GM10266 (cell line): ENCODE measurements at regions not wholly inside any gene's neighbourhood (a gene's known extent, or its start where the extent isn't known, plus 50 kb on each side); places are given as distances from the start of the nearest gene placed in this dataset.

Experiments used
- DNase-seq: peaks from one replicate; pipeline ENCODE4 v3.0.0; 2012; ENCODE audit errors: extremely low spot score
- CTCF ChIP-seq: IDR thresholded peaks from 2 replicates; pipeline ENCODE4 v1.5.1; 2012; ENCODE audit warnings: mild to moderate bottlenecking, low read depth; ENCODE audit not compliant: control insufficient read depth, insufficient read depth; ENCODE audit errors: missing control alignments

DNA sequence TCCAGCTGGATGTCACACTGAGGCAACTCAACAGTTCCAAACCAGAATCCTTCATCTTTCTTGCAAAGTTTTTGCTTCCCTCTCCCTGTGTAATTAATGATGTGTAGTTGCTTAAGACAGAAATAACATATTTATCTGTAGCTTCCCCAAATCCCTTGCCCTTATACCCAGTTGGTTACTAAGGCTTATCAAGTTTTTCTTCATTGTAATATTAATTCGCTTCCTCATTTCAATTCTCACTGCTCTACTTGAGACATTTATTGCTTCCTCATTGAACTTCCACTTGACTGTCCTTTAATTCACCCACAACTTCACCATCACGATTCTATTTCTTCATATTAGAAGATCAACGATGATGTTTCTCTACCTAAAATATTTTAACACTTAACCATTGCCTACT lies 386.6 kb upstream of the CPEB2 start:
- no peak for TF ChIP-seq CTCF
- DNase-seq = no peak

DNA sequence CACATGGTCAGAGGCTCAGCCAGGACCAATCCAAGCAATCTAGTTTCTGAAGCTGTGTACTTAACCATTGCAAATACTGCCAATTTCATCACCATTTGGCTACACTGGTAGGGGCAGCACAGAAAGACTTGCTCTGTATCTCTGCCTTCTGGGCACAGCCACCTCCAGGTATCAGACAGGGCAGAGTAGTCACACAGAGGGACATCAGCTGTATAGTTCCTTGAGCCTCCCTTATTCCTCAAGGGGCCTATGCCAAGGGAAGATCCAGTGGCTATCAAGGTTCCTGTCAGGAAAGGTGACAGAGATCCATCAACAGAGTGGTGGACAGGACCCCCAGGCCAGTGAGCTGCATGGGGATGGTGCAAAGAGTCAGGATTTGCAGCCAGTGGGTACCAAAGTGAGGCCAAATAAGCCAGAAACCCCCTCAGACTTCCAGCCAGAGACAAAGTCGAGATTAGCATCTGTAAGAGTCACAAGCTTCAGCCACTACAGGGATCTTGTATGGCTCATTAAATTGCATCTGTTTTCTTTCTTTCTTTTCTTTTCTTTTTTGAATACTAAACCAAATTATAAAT lies 381.6 kb upstream of the CPEB2 start:
- TF ChIP-seq CTCF = no peak
- no peak for DNase-seq

GRCh38 chr4:14621731-14622463 lies 380.4 kb upstream of the CPEB2 start:
- no peak for TF ChIP-seq CTCF
- DNase-seq = no peak

GRCh38 chr4:14627038-14627437 lies 375.2 kb upstream of the CPEB2 start:
- TF ChIP-seq CTCF = no peak
- no peak for DNase-seq

GRCh38 chr4:14631806-14632440 lies 370.4 kb upstream of the CPEB2 start:
- DNase-seq = no peak

DNA sequence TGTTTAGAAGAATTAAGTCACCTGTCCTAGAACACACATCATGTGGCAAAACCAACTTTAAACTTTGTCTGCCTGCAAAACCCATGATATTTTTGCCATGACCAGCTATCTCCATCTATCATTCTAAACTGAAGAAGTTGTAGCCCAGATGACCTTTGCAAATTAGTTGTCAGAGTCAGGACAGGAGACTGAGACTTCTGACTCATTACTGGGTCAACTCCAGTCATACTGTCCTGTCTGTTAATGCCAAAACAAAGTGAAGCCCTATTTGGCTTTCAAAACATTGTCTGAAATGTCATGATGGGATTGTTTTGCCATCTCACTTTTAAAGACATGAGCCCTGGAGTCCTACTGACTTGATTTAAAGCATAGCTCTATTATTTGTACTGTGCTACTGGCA lies 365.7 kb upstream of the CPEB2 start:
- DNase-seq = no peak

More at GRCh38 chr4:14631806-14632440, 370.4 kb upstream of the CPEB2 start:
- TF ChIP-seq CTCF = no peak

More for the DNA sequence above, 365.7 kb upstream of the CPEB2 start:
- no peak for TF ChIP-seq CTCF
